Brain pericyte (primary cell): ENCODE measurements at regions not wholly inside any gene's neighbourhood (a gene's known extent, or its start where the extent isn't known, plus 50 kb on each side); places are given as distances from the start of the nearest gene placed in this dataset.

Experiments used
- DNase-seq: peaks from one replicate; pipeline ENCODE4 v3.0.0-alpha.2; 2012; ENCODE audit warnings: low read depth, low spot score

GRCh38 chr17:53186001-53186400 is 636.7 kb upstream of the KIF2B start:
- no peak for DNase-seq

- no peak for DNase-seq
These were observed 646.1 kb upstream of the KIF2B start for GRCh38 chr17:53176629-53177028.

GRCh38 chr17:53168413-53168812 is 654.3 kb upstream of the KIF2B start:
- DNase-seq, result no peak

GRCh38 chr17:53166731-53167130 is 656.0 kb upstream of the KIF2B start:
- no peak for DNase-seq

GRCh38 chr17:53150101-53150698 is 672.5 kb upstream of the KIF2B start:
- no peak for DNase-seq

GRCh38 chr17:53149316-53149715 is 673.4 kb upstream of the KIF2B start:
- no peak for DNase-seq

DNA sequence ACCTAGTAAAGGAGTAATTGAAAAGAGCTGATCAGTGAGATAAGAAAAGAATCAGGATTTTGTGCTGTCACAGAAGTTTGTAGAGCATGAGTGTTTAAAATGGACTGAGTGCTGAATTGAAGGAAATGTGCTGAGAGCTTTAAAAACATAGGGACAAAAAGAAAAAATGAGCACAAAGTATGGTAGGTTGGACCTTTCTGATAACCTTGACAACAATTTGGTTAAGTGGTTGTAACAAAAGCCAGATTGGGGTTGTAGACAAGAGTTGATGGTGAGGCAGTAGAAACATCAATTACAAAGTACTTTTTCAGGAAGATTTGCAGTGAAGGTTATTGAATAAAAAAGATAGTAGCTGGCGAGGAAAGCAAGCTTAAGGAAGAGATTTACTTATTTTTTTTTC is 674.7 kb upstream of the KIF2B start:
- DNase-seq, result no peak

- no peak for DNase-seq
These were observed 679.8 kb upstream of the KIF2B start for GRCh38 chr17:53142890-53143289.

DNA sequence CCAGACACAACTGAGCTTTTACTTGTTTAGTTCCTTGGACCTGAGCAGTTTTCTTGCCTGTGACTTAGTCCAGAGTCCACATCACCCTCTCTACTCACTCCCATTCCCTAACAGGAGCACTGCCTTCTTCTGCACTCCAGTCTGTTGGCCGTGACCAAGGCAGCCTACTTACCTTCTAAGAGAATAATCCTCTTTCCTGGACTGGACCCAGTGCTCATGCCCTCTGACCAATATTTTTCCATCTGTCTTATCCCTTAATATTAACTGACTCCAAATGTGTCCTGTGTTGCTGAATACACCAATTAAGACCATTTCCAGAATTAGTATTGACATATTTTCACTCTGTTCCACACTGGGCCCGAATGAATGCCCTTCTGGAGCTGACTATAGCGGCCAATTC is 681.0 kb upstream of the KIF2B start:
- DNase-seq, result no peak

- DNase-seq, result no peak
These were observed 681.4 kb upstream of the KIF2B start for GRCh38 chr17:53141280-53141679.

- no peak for DNase-seq
These were observed 684.9 kb upstream of the KIF2B start for GRCh38 chr17:53137869-53138268.

- DNase-seq, result no peak
These were observed 686.8 kb upstream of the KIF2B start for GRCh38 chr17:53135969-53136368.

GRCh38 chr17:53134548-53134947 is 688.2 kb upstream of the KIF2B start:
- no peak for DNase-seq

- DNase-seq, result no peak
These were observed 688.9 kb upstream of the KIF2B start for GRCh38 chr17:53133876-53134275.

DNA sequence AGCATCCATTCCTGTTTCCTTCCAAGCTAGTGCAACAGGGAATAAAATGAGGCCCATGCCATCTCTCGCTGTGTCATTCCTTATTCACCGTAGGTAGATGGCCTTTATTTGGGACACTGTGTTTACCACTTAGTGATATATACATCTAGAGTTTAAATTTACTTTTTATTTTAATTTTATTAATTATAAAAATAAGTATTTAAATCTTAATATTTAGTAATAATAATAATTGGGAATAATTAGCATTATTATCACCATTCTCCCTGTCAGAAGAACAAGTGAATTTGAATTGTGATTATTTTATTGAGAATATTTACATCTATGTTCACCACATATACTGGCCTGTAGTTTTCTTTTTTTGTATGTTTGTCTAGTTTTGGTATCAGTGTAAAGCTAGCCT is 692.9 kb upstream of the KIF2B start:
- DNase-seq, result no peak

- no peak for DNase-seq
These were observed 695.4 kb upstream of the KIF2B start for GRCh38 chr17:53127331-53127730.

GRCh38 chr17:53122966-53123365 is 699.8 kb upstream of the KIF2B start:
- no peak for DNase-seq

GRCh38 chr17:53119773-53120172 is 703.0 kb upstream of the KIF2B start:
- DNase-seq, result no peak

- DNase-seq, result no peak
These were observed 703.8 kb upstream of the KIF2B start for GRCh38 chr17:53118948-53119347.

- no peak for DNase-seq
These were observed 715.8 kb upstream of the KIF2B start for GRCh38 chr17:53106886-53107285.

- DNase-seq, result no peak
These were observed 721.0 kb upstream of the KIF2B start for GRCh38 chr17:53101706-53102105.

DNA sequence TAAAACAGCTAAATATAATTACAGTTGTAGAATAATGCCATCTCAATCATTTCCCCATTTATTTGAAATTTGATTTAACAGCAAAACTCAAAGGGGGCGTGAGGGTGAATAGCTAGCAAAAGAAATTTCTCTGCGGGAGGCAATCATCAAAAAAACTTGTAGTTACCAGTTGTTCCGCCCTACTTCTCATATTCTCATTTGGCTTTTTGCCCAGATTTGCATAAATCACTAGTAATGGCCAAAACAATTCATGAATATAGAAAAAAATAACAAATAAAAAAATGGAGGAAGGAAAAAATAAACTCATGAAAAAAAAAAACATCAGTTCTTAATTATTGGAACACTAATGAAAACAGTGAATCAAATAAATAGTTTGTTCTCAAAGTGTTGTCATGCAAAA is 722.6 kb upstream of the KIF2B start:
- no peak for DNase-seq

- no peak for DNase-seq
These were observed 729.3 kb upstream of the KIF2B start for GRCh38 chr17:53093391-53093790.

- no peak for DNase-seq
These were observed 730.7 kb upstream of the KIF2B start for GRCh38 chr17:53092072-53092471.
